ENCODE measurements at regions not wholly inside any gene's neighbourhood (a gene's known extent, or its start where the extent isn't known, plus 50 kb on each side); places are given as distances from the start of the nearest gene placed in this dataset.

- no peak for TF ChIP-seq CTCF (conservative IDR thresholded peaks at IDR 0.05; ENCODE audit: low read length)
- TF ChIP-seq EZH2phosphoT487 (IDR thresholded peaks at IDR 0.05; ENCODE audit: borderline replicate concordance), result no peak
These were observed 67.7 kb upstream of the CDC42EP3 start for GRCh38 chr2:37739153-37739552.

All from Loucy (cell line).